ENCODE measurements at regions not wholly inside any gene's neighbourhood (a gene's known extent, or its start where the extent isn't known, plus 50 kb on each side); places are given as distances from the start of the nearest gene placed in this dataset.

- no peaks in the 10 kb centered on the region; the same call in 1 of the 2 replicates for H3K9me3 ChIP-seq (replicated peaks; ENCODE audit: control insufficient read depth, insufficient read depth, low read depth, low read length)
- ATAC-seq (no peak), FAIRE-seq (no peak), DNase-seq (ENCODE audit: extremely low read depth in 1 of 4, low spot score in 3 of 4) (no peak)
- H3K27ac ChIP-seq (ENCODE audit: extremely low read depth, low read depth, low read length): no peak overlapping the region
- intact Hi-C loops (cut with micrococcal nuclease) (no loop called here), in situ Hi-C loops (cut with MboI) (no loop called here)
- peaks cover 16 to 17% of the 10 kb centered on the region in 2 experiments; a peak in 4 of 5 replicates for H3K4me1 ChIP-seq (replicated peaks in 1 of 2; ENCODE audit: control insufficient read depth in 2 of 2, insufficient read depth in 2 of 2, low read length in 2 of 2)
- H2AFZ ChIP-seq (ENCODE audit: low read depth, low read length): no peak overlapping the region
- no peak overlapping the region for H3K9ac ChIP-seq (ENCODE audit: insufficient read depth in 1 of 2, low read depth in 2 of 2, low read length in 2 of 2)
- POLR2A ChIA-PET: interaction anchor here (0.5 to 1.8 kb wide), 2 partner anchors 9 to 583 kb away, joined by 3 to 4 read pairs; no protein-coding TSS in a partner anchor
- H4K20me1 ChIP-seq (replicated peaks; ENCODE audit: control insufficient read depth, insufficient read depth, low read length): peaks cover 14% of the 10 kb centered on the region; the same call in 1 of the 2 replicates
- 8% methylated on average over 5 of the region's 5 CpGs for WGBS (ENCODE audit: insufficient coverage, low coverage, missing lambda C conversion rate)
- CTCF ChIA-PET (ENCODE audit: low intra/inter-chr PET ratio): no interaction called here
- H3K4me3 ChIP-seq: no peak overlapping the region
- H3K4me2 ChIP-seq (ENCODE audit: insufficient read depth, low read length): no peak overlapping the region
- H3K9me1 ChIP-seq (ENCODE audit: control insufficient read depth, insufficient read depth, low read length): peaks cover 3% of the 10 kb centered on the region
- no TSS peak for BruUV-seq (replicated peaks)
- H3K27me3 ChIP-seq (ENCODE audit: control insufficient read depth in 2 of 2, insufficient read depth in 2 of 2, low read length in 2 of 2): peaks cover 39 to 45% of the 10 kb centered on the region in 2 experiments
- H3K79me2 ChIP-seq (ENCODE audit: control insufficient read depth, insufficient read depth, low read length): no peaks in the 10 kb centered on the region
- no peaks in the 10 kb centered on the region for H3K36me3 ChIP-seq (ENCODE audit: control insufficient read depth, insufficient read depth, low read length)
- no peak for TF ChIP-seq ZNF274 (IDR thresholded peaks at IDR 0.05; ENCODE audit: borderline replicate concordance, low read depth, low read length)
- TF ChIP-seq, protein P1, sequence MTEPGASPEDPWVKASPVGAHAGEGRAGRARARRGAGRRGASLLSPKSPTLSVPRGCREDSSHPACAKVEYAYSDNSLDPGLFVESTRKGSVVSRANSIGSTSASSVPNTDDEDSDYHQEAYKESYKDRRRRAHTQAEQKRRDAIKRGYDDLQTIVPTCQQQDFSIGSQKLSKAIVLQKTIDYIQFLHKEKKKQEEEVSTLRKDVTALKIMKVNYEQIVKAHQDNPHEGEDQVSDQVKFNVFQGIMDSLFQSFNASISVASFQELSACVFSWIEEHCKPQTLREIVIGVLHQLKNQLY (CRISPR knock-in tag; conservative IDR thresholded peaks at IDR 0.05): no peak
- no peak for TF ChIP-seq CBFB (CRISPR knock-in tag; IDR thresholded peaks at IDR 0.05)
- TF ChIP-seq ZBTB49 (CRISPR knock-in tag; IDR thresholded peaks at IDR 0.05; ENCODE audit: borderline replicate concordance): no peak
- TF ChIP-seq KLF10 (CRISPR knock-in tag; IDR thresholded peaks at IDR 0.05): no peak
- TF ChIP-seq ZNF668 (CRISPR knock-in tag; IDR thresholded peaks at IDR 0.05): no peak
- no peak for TF ChIP-seq HES1 (IDR thresholded peaks at IDR 0.05; ENCODE audit: low read depth)
- TF ChIP-seq SAP30 (IDR thresholded peaks at IDR 0.05; ENCODE audit: borderline replicate concordance, insufficient read depth, low read depth, low read length, poor library complexity, severe bottlenecking): no peak
- no peak for TF ChIP-seq SMAD3 (CRISPR knock-in tag; conservative IDR thresholded peaks at IDR 0.05)
- no peak for TF ChIP-seq FOXO4 (CRISPR knock-in tag; IDR thresholded peaks at IDR 0.05)
- TF ChIP-seq ETV6 (IDR thresholded peaks at IDR 0.05; ENCODE audit: borderline replicate concordance in 1 of 2, low read depth in 2 of 2, low read length in 1 of 2): no peak
- TF ChIP-seq ETV6 (CRISPR knock-in tag; IDR thresholded peaks at IDR 0.05; ENCODE audit: borderline replicate concordance): no peak
- TF ChIP-seq, protein P2, sequence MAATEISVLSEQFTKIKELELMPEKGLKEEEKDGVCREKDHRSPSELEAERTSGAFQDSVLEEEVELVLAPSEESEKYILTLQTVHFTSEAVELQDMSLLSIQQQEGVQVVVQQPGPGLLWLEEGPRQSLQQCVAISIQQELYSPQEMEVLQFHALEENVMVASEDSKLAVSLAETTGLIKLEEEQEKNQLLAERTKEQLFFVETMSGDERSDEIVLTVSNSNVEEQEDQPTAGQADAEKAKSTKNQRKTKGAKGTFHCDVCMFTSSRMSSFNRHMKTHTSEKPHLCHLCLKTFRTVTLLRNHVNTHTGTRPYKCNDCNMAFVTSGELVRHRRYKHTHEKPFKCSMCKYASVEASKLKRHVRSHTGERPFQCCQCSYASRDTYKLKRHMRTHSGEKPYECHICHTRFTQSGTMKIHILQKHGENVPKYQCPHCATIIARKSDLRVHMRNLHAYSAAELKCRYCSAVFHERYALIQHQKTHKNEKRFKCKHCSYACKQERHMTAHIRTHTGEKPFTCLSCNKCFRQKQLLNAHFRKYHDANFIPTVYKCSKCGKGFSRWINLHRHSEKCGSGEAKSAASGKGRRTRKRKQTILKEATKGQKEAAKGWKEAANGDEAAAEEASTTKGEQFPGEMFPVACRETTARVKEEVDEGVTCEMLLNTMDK (IDR thresholded peaks at IDR 0.05; ENCODE audit: borderline replicate concordance, insufficient read depth, low read depth, low read length, poor library complexity, severe bottlenecking): no peak
- no peak for TF ChIP-seq ELF2 (CRISPR knock-in tag; IDR thresholded peaks at IDR 0.05)
- TF ChIP-seq PURB (CRISPR knock-in tag; IDR thresholded peaks at IDR 0.05; ENCODE audit: low read depth): no peak
Observed at GRCh38 chr17:77827511-77827910, 131.0 kb upstream of the TNRC6C start.
